NCI-H2196 (cell line): ENCODE measurements at regions not wholly inside any gene's neighbourhood (a gene's known extent, or its start where the extent isn't known, plus 50 kb on each side); places are given as distances from the start of the nearest gene placed in this dataset.

ENCODE experiments used
- DNase-seq: peaks from one replicate; lab custom pipeline; 2025; ENCODE audit not compliant: unreplicated experiment; lab: John Stamatoyannopoulos, UW

DNA sequence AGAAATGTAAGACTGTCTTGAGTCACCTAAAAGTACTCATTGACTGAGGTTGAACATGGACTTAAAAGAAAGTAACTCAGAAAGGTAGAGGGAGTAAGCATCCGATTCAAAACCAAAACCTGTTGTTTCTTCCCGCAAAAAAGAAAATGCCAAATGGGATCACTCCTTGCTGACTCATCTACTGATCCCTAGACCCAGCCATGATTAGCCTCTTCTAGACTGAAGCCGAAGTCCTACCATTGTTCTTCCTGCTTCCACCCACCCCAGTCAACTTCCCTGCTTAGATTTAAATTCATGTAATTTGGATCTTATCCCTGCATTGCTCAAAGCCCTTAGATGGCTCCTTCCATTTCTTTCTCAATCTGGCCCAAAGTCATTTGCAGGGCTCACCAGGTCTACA is 760.5 kb upstream of the SOX9 start:
- DNase-seq = no peak

DNA sequence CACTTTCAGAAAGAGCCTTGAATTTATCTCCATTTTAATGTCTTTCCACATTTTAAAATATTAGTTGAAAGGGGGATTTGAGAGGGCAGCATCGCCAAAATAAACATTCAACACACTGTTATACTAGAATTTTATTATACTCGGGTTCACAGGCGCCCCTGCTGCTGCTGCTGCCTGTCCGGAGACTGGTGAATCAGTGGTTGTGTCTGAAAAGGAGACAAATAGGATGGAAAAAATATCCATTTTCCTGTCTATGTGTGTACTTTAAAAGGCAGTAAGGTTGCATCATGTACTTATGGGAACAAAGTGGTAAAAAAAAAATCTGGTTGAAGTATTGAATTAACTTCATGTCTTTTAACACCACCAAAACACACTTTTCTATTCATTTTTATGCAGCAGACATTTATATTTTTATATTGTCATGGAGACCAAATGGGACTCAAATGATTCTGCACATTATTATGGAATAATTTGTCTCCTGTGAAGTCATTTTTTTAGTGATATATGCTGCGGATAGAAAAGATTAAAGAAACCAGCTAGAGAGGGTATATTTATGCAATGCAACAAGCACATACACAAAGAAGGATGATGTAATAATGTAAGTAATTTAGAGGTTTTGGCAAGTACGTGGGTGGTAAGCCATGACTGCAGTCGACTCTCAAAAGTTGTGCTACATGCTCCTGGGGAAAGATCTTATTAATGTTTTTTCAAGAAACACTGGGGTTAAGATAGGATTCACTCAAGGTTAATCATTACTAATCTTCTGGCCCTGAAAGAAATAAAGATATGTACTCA is 759.0 kb upstream of the SOX9 start:
- no peak for DNase-seq

DNA sequence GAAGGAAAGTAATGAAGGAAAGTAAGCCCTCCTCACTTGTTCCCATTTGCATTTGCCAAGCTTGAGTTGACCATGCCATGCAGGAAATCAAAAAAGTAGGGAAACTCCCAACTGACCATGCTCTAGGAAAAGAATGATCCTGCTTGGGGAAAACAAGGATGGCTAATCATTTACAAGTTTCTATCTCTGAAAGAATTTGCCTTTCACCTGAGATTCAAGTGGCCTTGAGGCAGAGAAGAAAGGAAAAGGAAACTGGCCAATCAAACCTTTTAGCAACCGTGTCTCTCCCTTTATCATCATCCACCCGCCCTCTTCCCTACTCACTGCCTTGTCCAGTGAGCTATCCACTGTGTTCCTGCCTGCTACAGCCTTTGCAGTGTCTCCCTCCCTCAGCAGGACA is 757.2 kb upstream of the SOX9 start:
- no peak for DNase-seq

DNA sequence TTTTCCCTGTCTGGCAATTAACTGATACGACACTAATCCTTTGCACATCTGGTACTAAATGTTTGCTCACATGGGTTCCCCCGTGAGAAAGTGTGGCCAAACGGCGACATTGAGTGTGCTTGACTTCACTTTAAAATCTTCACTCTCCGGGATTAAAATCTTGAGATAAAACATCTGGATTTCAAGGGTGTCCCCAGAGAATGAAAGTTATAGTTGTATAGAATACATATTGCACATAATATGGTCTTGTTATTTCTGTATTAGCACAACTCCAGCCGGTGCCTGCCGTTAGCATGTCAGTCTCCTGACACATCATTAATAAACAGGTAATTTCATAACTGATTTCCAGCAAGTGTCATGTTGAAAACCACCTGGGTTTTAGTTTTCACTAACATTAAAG is 749.0 kb upstream of the SOX9 start:
- no peak for DNase-seq

DNA sequence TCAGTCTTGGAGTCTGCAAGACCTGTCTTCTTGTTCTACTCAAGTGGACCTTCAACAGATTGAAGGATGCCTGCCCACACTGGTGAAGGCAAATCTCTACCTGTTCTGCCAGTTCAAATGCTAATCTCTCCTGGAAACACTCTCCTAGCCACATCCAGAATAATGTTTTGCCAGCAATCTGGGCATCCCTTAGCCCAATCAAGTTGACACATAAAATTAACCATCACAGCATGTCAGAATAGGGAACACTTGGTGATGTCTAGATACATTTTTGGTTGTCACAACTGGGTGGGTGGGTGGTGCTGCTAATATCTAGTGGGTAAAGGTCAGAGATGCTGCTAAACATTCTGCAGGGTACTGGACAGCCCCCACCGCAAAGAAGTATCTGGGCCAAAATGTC is 744.9 kb upstream of the SOX9 start:
- no peak for DNase-seq

DNA sequence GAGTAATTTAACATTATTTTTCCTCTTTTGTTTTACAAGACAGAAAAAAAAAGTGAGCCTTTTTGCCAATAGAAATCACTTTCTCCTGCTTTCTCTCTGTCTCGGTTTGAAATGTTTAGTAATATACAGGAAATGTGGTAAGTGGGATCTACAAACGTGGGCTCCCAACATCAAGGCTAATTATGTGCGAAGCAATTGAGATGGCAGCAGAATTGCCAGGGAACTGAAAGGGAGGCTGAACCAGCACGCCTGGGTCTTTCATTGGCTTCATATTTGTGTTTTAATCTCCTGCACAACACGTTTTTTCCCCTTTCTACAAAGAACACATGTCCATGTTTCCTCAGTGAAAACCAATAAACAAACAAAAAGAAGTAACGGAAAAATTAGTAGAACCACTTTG is 743.9 kb upstream of the SOX9 start:
- no peak for DNase-seq

DNA sequence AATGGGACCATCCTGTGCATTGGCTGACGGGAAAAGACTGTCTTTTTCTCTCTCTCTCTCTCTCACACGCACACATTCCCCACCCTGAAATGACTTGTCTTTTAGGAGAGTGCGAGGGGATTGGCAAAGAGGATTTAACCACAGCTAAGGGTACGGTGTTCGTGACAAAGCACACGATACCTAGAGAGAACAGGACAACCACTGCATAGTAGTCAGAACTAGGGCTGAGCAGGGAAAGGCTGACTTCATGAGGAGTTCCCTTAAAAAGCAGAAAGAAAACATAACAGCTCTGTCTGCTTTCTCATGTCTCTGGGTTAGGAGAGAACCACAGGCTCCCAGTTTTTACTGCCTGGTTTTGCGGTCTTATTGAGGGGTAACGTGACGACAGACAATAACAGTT is 742.8 kb upstream of the SOX9 start:
- no peak for DNase-seq

DNA sequence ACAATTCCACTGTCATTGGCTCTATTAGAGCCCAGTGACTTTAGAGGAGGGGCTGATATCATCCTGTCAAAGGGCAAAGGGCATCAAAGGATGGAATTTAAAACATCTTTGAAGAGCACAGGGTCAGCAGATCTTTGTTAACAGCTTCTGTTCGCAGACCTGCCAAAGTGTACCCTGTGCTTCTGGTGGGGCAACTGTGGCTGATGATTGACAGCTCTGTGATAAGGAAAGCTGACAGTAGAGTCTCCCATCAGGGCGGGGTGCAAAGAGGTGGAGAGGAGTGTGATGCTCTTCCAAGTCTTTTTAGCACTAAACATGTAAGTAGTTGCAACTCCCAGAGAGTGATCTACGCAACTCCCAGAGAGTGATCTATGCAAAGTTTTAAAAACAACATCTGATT is 742.1 kb upstream of the SOX9 start:
- DNase-seq = no peak

DNA sequence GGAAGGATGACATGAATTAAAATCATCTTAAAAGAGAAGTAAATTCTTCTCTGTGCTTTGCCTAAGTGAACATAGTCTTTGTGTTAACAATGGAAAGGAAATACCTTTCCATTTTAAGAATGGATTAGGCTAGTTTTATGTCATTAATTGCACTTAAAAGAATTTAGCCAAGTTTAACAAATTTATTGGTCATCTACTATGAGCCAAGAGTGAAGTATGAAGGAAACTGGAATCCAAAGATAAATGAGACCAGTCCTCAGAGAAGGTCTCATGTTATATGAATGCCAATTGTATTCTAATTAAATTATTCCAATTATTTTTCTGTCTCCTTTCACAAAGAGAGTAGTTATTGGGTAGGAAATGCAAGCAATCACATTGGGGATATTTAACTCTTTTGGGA is 741.3 kb upstream of the SOX9 start:
- no peak for DNase-seq

DNA sequence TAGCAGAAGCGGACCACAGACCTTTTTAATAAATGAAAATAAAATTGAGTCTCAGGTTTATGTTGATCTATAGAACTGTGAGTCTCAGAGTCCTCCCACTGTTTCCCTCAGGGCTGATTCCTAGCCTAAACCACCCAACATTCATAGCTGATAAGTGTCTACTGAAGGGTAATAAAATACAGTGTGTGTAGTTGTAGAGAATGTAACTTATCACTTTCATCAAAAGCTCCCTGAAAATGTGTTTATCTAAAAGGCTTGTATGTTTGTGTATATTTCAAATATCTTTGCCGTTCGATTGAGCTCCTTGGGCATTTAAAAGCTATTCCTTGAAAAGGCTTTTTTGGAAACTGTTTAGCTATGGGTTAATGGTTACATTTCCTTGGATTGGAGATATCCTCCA is 740.3 kb upstream of the SOX9 start:
- DNase-seq = no peak

DNA sequence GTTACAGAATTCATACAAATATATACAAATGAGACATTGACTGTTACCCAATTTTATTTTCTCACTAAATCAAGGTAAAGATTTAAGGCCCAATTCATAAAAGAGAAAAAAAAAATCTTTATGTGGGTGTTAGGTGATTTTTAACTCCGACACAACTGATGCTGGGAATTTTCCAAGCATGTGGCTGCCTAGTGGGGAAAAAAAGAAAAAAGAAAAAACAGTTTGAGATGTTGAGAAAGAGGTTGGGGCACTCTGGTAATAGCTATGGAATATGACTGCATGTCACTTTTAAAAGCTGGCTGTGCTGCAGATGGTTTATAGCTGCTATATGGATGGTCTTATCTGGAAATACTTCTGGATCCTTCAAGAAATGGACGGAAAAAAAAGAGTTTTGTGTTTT is 739.9 kb upstream of the SOX9 start:
- no peak for DNase-seq

DNA sequence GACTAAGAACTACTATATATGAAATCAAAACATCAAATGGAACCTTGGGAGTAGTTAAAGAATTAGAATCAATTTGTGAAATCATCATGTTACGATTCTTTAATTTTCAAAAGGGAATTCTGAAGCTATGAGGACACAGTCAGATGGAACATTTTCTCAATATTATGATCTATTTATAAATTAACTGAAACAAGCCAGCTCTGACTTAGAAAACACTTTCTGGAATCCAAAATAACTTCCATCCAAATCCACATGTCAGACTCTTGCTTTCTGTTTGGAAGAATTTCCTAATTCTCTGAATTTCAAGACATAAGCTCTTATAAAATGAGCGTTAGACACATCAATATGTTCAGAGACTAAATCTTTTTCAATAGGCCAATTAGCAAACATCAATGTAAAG is 737.7 kb upstream of the SOX9 start:
- DNase-seq = no peak

DNA sequence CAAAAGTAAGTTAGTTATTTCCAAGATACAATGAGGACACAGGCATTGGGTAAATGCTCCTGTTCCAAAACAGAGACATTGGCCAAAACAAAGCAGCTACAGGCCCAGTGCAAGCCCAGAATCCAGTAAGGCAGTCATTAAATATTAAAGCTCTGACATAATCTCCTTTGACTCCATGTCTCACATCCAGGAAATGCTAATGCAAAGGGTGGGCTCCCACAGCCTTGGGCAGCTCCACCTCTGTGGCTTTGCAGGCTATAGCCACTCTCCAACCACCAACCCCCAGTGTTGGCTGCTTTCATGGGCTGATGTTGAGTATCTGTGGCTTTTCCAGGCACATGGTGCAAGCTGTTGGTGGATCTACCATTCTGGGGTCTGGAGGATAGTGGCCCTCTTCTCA is 733.4 kb upstream of the SOX9 start:
- DNase-seq = no peak

DNA sequence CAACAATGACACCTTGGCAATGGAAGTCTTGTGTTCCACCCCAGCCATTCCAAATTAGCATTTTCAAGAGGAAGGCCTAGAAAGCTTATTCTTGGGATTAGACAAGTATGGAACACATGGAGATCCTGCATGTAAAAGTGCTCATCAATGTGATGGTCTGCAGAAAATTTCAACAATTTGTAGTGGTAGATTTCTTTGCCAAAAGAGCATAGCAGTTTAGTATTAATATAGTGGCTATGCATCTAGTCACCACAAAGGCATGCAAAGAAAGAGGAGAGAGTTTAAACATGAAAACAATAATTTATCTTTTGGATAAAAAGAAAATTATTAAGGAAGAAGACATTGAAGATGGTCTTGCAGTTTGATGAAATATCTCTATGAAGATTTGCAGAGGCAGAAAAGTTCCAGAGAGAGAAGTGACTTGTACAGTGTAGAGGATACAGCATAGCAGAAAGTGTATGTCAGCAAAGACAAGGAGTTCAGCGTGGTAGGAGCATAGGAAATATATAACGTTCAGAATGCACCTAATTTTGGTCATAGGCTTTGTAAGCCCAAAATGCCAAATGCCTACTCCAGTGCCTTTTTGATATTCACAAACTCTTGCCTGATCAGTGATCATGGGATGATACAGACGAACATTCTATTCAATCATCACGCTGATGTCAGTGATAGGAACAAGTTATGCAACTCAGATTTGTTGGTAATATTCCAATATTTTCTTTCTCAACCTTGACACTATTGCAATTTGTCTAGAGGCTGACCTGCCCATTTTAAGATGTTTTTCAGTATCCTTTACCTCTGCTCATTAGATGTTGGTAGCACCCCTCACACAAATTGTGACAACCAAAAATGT is 727.9 kb upstream of the SOX9 start:
- no peak for DNase-seq

DNA sequence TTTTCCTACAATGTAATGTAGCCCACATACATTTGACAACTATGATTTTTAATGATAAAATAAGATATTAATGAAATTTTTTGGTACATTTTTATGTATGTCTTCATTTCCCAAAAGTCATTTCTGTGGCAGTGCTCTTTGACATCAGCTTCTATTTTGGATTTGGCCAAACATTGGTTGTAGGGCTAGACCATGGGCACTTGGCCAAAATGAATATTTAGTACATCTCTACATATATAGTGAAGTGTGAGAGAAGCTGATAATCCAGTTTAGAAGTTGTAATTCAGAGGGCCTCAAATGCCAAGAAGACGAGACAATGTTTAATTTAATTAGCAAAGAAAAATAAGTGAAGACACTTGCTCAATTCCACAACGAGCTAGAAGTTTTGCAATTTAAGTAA is 724.9 kb upstream of the SOX9 start:
- no peak for DNase-seq

DNA sequence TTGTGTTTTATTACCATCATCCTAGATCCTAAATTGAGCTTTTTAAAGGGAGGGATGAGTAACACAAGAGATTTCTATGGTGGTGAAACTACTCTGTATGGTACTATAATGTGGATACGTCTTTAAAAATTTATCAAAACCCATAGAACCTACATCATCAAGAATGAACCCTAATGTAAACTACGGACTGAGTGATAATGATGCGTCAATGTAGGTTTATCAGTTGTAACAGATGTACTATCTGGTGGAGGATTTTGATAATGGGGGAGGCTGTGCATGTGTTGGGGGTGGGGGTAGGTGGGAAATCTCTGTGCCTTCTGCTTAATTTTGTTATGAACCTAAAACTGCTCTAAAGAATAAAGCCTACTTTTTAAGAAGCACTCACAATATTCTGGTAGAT is 724.1 kb upstream of the SOX9 start:
- DNase-seq = no peak

DNA sequence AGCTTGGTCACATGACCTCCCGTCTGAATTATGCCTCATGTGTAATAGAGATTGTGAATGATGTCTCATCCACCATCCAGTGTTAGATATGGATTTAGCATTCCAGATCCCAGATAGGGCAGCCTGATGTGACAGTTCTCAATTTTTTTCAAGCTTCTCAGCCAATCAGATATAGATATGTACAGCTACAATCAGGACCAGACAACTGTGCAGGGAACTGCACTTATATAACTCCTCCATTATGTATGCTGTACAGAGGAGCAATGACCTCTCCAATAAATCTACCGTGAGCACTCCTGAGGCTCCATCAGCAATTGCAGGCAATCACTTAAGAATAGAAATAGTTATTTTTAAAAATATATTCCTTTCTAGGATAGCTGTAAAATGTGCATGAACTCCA is 722.8 kb upstream of the SOX9 start:
- DNase-seq = no peak

DNA sequence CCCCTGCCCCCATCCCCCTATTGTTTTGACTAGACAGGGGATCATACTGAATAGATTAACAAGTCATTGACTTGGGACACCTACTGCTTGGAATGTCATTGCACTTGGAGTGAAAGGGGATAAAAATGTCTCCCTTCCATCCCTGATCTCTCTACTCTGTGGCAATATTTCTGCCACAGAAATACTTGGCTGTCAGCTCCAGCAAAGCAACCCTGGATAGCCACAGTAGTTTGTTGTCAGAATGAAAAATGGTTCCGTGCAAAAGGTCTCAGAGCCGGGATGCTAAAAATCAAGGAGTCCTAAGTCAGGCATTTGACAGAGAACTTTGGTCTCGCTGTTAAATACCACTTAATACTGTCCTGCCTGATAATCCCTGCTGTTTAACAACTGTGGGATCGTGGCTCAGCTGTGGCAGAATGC is 722.0 kb upstream of the SOX9 start:
- DNase-seq = no peak

DNA sequence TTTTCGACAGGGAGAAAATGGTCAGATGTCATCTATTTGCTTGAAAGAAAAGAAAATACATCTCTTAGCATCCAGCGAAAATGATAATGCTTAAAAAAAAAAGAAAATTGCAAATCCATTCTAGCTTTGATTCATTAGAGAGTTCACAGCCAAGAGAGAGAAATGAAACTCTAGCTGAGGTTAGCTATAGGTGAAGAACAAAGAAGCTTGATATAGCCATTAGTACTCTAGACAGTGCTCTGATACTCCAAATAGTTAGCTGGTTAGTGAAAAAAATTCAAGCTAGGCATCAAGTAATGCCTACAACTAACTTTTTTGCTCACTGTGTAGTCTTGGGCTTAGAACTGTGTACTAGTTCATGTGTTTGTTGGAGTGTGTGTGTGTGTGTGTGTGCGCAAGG is 721.6 kb upstream of the SOX9 start:
- no peak for DNase-seq

DNA sequence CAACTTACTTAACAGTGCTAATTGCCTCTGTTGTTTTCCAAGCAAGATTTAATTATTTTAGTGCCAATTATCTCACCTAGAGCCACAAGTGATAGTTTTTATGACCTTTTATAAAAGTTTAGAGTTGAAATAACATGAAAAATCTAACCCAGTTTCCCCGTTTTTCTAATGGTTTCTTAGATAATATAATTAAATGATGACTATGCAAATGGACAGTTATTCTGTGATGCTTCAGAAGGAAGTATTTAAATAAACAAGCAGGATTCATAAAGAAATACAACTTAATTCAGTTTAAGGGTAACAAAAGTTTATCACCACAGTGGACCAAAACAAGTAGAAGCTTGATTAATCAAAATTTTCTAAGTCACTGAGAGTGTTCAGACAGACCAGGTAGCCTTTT is 721.2 kb upstream of the SOX9 start:
- no peak for DNase-seq

DNA sequence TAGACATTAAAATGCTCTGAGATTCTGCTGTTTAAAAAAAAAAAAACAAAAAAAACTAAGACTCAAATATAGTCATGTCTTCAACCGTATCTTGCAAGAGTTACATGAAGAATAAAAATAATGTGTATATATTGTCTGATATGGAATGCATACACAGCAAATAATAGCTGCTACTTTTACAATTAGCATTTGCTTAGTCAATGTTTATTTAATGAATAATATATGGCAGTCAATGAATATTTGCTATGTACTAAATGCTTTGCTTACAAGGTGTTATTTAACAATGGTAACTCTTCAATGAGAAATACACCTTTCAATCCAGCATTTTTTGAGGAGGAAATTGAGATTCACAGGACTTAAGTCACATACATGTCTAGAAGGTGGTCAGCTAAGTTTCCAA is 718.8 kb upstream of the SOX9 start:
- no peak for DNase-seq

DNA sequence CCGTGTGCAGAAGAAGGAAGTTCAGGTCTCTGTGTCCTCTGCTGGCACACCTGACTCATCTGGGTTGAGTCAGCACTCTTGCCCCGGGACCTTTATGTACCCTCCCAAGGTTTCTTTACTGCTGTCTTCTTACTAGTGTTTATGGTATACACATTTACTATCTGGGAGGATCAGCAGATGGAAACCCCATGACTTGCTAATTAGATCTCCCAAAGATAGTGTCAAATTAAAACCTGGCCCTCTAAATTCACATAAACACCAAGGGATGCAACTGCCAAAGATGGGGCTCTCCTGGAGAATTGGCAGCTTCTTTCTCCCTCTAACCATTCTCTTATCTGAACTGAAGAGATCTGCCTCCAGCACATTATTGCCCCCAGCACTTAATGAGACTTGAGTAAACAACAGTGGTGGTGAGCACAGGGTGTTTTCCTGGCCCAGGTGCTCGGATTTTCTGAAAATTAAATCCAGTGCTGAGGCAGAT is 718.1 kb upstream of the SOX9 start:
- no peak for DNase-seq
